ENCODE measurements at regions not wholly inside any gene's neighbourhood (a gene's known extent, or its start where the extent isn't known, plus 50 kb on each side); places are given as distances from the start of the nearest gene placed in this dataset.

DNA sequence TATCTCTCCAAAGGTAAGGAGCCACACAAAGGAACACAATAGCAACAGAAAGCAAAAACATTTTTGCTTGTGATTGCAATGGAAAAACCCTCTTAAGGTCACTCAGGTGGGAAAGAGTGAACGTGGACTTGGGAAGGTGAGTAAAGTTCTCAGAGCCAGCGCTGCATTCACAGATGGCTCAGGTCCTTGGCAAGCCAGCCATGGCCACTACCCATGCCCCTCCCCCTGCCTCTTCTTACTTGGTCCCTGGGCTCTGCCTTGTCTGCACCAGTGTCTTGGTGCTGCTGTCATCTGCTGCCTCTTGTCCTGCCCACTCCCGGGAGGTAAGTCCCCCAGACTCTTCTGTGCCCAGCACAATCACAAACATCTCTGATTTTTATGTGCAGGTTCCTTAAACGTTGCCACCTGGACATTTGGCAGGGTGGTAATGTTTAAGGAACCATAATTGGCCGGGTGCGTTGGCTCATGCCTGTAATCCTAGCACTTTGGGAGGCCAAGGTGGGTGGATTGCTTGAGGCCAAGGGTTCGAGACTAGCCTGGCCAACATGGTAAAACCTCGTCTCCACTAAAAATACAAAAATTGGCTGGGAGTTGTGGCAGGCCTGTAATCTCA lies 74.6 kb downstream of the FEM1C start:
- TF ChIP-seq, protein P1, sequence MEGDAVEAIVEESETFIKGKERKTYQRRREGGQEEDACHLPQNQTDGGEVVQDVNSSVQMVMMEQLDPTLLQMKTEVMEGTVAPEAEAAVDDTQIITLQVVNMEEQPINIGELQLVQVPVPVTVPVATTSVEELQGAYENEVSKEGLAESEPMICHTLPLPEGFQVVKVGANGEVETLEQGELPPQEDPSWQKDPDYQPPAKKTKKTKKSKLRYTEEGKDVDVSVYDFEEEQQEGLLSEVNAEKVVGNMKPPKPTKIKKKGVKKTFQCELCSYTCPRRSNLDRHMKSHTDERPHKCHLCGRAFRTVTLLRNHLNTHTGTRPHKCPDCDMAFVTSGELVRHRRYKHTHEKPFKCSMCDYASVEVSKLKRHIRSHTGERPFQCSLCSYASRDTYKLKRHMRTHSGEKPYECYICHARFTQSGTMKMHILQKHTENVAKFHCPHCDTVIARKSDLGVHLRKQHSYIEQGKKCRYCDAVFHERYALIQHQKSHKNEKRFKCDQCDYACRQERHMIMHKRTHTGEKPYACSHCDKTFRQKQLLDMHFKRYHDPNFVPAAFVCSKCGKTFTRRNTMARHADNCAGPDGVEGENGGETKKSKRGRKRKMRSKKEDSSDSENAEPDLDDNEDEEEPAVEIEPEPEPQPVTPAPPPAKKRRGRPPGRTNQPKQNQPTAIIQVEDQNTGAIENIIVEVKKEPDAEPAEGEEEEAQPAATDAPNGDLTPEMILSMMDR (IDR thresholded peaks at IDR 0.05; ENCODE audit: low read length): no peak
- no peak for TF ChIP-seq EZH2 (IDR thresholded peaks at IDR 0.05; ENCODE audit: borderline replicate concordance, low read length)

Measured in OCI-LY1 (cell line).